Ecto neural progenitor cell (in vitro differentiated cells): ENCODE measurements at regions not wholly inside any gene's neighbourhood (a gene's known extent, or its start where the extent isn't known, plus 50 kb on each side); places are given as distances from the start of the nearest gene placed in this dataset.
"Not testable (repeated sequence)": the region's sequence is repeated elsewhere in the genome, so short reads cannot be mapped to it uniquely, and the experiment has no call there.

ENCODE experiments used
- DNase-seq: peaks from one replicate; pipeline ENCODE4 v3.0.0-alpha.2; 2018; ENCODE audit warnings: low spot score

DNA sequence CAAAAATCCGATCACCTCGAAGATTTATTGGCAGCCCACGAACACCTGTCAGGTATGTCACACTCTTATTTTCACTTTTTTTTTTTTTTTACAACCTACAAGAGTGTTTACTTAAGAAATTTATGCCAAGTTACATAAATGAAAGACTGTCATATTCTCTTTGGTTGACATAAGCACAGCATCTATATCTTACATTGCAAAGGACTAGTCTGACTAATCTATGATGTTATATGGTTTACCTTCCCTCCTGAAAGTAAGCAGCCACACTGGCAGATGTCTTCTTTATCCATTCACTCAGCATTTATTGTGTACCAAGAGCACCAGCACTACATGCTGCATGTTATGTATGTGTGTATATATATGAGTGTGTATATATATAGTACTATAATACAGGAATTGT is 156.3 kb downstream of the CDRT15L2 start:
- no peak for DNase-seq

DNA sequence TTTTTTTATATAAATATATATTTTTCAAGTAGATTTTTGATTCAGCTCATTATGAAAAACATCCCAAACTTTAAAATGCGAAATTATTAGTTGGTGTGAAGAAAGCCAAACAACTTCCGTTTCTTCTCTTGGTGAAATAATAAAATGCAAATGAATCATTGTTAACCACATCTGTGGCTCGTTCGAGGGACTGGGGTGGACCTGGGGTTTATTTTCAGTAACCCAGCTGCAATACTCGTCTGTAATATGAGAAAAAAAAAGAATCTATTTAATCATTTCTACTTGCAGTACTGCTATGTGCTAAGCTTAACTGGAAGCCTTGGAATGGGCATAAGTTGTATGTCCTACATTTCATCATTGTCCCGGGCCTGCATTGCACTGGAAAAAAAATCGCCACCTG is 158.1 kb downstream of the CDRT15L2 start:
- not testable (repeated sequence) for DNase-seq

DNA sequence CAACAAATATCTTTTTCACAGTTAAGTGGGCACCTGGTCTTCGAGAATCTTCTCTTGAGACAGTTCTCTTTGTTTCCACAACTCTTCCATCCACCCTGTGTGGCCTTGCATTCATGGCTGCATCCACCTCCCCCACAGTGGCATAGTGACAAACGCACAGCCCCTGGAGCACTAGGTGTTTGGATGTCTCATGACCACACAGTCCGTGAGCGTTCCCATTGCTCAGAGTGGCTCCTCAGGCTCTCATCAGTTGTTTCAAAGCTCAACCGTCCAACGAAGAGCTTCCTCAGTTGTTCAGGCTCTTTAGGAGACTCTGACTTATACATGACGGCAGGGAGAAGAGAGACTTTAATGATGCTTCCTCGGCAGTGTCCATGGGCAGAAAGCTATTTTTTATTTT is 191.6 kb downstream of the CDRT15L2 start:
- no peak for DNase-seq

DNA sequence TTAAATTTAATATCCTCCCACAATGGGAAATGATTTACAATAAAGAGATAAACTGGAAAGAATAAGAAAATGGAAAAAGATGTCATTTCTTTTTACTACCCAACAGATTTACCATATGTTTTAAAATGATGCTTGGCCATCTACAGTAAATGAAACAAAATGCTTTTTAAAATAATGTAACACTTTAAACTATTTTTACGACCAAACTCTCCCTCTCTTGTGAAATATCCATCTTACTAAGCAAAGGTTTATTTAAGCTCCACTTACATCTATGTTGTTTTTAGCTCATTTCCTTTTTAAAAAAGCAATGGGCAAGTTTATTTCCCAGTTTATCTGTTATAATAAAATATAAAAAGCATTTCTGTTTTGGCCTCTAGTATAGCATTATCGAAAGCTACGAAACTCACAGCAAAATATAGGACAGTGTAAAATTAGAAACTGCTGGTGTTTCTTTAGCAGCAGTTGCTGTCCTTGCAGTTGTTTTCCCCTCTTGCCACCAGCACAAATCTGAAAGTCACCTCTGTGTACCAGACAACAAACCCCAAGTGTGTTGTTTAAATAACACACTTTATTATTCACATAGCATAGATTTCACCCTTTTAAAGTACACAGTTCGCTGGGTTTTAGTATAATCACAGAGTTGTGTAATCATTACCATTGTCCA is 195.1 kb downstream of the CDRT15L2 start:
- no peak for DNase-seq

DNA sequence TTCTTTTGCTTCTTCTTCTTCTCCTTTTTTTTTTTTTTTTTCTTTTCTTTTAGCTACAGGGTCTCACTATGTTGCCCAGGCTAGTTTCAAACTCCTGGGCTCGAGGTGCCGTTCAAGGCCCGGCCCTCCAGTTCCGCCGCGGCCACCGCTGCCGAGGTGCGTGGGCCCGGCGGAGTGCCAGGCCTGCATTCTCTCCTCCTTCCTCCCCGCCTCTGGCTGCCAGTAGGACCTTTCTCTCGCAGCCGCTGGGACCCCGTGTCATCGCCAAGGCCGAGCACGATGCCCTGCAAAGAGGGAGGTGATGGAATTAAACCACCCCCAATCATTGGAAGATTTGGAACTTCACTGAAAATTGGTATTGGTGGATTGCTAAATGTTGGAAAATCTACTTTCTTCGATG is 195.8 kb downstream of the CDRT15L2 start:
- no peak for DNase-seq

DNA sequence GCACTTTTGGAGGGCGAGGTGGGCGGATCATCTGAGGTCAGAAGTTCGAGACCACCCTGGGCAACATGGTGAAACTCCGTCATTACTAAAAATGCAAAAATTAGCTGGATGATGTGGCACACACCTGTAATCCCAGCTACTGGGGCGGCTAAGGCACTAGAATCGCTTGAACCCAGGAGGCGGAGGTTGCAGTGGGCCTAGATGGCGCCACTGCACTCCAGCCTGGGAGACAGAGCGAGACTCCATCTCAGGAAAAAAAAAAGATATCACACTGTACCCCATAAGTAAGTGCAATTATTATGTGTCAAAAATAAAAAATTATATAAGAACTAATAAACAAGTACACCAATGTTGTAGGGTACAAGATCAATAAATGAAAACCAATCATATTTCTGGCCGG is 200.0 kb downstream of the CDRT15L2 start:
- no peak for DNase-seq

DNA sequence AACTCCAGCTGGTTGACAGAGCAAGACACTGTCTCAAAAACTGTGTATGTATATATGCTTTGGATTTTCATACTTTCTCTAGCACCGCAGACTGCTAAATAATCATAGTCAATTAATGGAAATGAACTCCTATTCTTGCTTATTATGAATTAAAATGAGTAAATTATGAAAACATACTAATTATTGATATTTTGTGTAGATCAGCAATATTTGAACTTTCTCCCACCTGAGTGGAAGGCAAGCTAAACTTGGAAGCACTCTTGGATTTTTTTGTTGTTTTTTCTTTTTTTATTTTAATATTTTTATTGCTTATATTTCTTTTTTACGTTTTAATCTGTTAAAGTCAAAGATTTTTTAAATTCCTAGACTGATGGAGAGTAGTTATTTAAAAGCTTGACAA is 201.7 kb downstream of the CDRT15L2 start:
- DNase-seq, result no peak

DNA sequence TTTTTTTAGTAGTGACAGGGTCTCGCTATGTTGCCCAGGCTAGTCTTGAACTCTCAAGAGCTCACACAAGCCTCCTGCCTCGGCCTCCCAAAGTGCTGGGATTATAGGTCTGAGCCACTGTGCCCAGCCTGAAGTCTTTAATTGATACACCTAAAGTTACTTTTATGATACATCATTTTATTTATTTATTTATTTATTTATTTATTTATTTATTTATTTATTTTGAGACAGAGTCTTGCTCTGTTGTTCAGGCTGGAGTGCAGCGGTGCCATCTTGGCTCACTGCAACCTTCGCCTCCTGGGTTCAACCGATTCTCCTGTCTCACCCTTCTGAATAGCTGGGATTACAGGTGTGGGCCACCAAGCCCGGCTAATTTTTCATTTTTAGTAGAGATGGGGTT is 202.3 kb downstream of the CDRT15L2 start:
- not testable (repeated sequence) for DNase-seq

DNA sequence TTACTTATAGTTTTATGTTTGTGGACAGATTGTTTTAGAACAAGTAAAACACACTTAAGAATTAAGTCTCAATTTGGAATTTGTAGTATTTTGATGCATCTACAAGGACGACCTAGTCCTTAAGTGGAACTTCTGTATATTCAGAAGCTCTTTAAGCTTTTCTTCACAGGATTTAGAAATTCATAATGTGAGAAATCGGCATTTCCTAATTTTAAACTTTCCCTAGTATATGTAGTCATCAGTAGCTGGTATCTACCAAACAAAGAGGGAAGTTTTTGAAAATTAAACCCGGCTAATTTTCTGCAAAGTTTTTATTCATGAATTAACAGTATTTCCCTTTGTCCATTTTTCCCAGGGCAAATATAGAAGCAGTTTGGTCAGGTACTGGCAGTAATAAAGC is 203.6 kb downstream of the CDRT15L2 start:
- no peak for DNase-seq

DNA sequence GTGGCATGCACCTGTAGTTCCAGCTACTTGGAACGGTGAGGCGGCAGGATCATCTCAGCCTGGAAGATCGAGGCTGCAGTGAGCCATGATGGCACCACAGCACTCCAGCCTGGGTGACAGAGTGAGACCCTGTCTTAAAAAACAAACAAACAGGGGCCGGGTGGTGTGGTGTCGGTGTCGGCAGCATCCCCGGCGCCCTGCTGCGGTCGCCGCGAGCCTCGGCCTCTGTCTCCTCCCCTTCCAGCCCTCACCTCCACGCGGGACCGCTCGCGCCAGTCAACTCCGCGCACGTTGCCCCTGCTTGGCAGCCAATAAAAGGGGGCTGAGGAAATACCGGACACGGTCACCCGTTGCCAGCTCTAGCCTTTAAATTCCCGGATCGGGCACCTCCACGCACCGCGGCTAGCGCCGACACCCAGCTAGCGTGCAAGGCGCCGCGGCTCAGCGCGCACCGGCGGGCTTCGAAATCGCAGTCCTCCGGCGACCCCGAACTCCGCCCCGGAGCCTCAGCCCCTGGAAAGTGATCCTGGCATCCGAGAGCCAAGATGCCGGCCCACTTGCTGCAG is 204.7 kb downstream of the CDRT15L2 start:
- no peak for DNase-seq

DNA sequence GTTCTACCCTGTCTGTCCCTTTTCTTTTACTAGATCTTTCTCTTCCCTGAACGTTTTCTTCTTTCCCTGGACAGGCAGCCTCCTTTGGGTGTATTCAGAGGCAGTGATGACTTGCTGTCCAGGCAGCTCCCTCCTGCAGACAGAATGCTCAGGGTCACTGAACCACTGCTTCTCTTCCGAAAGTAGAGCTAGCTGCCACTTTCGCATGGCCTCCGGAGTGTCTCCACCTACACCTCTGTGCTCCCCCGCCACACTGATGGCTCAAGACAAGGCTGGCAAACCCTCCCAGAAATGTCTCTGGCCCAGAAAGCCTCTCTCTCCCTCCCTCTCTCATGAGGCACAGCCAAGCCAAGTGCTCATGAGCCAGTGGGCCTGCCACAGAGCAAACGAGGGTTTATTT is 207.8 kb downstream of the CDRT15L2 start:
- DNase-seq, result no peak

DNA sequence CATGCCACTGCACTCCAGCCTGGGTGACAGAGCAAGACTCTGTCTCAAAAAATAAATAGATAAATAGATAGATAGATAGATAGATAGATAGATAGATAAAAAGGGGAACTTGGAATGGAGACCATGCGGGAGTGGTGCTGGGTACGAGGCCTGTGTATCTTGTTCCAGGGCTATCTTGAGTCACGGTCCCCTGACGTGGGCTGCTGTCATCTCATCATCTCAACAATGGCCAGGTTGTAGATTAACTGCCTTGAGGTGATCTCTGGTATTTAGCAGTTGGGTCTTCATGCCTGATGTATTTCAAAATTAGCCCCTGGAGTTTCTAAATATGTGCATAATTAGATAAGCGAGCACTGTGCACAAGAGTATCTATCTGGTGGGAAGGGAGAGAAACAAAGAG is 212.1 kb downstream of the CDRT15L2 start:
- DNase-seq, result no peak

DNA sequence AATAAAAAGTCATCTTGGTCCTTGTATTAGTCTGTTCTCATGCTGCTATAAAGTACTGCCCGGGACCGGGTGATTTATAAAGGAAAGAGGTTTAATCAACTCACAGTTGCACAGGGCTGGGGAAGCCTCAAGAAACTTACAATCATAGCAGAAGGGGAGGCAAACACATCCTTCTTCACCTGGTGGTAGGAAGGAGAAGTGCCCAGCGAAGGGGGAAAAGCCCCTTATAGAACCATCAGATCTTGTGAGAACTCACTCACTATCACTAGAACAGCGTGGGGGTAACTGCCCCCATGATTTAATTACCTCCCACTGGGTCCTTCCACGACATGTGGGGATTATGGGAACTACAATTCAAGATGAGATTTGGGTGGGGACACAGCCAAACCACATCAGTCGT is 215.0 kb downstream of the CDRT15L2 start:
- not testable (repeated sequence) for DNase-seq

DNA sequence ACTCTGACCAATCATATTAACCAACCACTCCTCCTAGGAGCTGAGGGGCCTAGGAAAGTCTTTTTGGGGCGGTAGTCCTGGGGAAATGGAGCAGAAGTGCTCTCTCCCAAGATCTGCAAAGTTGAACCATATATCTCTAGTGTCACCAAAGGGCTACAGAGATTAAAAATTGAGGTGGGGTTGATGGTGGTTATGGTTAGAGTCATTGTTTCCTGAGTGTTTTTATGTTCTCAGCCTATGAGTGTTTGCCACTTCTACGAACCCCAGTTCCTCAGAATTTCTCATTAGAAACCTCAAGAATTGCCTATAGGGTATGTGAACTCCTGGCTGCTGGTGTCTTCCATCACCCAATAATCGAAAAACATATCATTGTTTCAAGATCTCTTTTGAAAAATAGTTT is 217.8 kb downstream of the CDRT15L2 start:
- no peak for DNase-seq

DNA sequence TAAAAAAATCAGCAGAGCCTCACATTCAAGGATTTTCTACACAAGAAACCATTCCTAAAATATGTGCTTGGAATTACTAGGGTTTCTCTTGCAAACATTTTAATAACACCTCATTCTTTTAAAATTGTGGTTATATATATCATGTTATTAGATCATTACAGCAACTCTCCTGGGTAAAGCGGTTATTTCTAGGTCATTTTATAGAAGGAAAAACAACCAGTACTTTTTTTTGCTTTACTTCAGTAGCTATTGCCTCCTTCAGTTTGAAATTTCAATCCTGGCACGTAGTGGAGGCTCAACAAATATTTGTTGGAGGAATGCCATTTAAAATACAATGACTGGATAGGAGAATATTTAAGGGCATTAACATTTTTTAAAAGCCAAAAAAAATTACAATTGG is 220.6 kb downstream of the CDRT15L2 start:
- DNase-seq, result no peak

DNA sequence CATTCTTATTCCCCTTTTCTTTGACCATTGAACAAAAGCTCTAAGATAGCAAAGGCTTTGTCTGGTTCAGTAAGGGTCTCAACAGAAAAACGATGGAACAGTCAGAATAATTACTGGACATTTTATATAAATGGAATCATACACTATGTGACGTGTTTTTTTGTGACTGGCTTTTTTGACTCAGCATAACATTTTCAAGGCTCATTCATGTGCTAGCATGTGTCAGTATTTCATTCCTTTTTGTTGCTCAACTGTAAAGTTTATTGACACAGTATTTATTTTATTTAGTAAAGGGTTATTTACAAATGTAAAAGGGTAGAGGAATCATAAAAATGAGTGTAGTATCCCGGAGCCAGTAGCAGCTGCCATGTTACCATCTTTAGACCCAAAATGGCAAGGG is 226.2 kb downstream of the CDRT15L2 start:
- no peak for DNase-seq

DNA sequence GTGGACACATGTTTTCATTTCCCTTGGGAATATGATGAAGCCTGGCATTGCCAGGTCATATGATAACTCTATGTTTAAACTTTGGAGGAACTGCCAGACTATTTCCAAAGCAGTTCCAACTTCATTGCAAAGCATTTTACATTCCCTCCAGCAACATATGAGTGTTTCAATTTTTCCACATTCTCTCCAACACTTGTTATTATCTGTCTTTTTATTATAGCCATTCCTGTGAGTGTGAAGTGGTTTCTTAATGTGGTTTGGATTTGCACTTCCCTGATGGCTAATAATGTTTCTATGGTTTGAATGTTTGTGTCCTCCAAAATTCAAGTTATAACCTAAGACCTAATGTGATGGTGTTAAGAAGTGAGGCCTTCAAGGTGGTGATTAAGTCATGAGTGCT is 228.0 kb downstream of the CDRT15L2 start:
- DNase-seq, result not testable (repeated sequence)

DNA sequence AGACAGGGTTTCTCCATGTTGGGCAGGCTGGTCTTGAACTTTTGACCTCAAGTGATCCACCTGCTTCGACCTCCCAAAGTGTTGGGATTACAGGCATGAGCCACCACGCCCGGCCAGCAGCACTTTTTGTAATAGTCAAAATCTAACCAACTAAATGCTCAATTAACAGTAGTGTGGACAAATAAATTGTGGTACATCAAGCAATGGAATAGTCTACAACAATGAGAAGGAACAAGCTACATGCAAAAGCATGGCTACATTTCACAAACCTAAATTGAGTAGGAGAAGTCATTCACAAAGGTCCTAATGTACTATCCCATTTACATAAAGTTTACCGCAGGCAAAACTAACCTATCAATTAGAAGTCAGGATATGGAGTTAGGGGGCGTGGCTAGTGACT is 227.4 kb downstream of the USP22 start:
- not testable (repeated sequence) for DNase-seq

DNA sequence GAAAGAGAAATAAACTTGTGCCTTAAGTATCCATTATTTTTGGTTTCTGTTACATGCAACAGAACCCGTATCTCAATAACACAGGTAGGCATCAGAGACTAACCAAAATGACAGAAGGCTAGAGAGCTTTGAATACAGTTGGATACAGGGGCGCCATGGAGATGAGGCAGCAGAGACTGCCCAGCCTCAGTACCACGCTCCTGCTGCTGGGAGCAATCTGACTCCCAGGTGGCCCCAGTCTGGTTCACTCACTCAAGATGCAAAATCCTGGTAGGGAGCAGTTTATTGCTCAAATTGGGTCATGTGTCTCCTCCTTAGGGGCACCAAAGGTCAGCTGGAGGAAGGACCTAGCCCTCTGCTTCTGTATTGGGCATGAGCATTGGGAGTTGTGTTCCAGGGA is 218.9 kb downstream of the USP22 start:
- DNase-seq, result no peak

DNA sequence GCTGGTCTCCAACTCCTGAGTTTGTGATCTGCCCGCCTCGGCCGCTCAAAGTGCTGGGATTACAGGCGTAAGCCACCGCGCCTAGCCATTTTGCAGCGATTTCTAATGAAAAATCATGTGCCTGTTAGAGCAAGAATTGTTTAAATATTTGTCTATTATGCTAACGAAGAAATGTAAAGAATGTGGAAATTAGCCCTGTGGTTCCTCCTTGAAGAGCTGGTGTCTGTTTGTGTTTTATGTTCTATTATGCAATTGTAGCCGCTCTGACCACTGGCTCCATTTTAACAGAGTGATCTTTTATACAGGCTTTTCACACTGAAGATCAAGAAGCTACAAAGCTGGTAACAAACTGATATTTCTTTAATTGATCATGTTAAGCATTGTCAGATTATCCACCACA is 217.3 kb downstream of the USP22 start:
- DNase-seq, result no peak

DNA sequence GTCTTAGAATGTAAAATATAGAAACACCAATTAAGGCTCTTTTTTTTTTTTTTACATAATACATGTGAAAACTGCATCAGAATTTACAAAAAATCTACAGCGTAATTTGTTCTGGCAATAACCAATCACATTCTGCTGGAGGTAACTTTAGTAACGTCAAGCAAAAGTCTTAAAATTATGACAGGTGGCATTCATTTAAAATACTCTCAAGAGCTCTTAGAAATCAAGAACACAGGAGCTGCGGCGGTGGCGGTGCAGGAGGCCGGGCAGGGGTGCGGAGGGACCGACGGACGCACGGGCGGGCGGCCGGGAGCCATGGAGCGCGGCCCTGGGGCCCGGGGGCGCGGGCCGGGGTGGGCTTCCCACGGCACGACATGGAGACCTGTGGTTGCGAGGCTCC is 202.4 kb downstream of the USP22 start:
- DNase-seq, result not testable (repeated sequence)

DNA sequence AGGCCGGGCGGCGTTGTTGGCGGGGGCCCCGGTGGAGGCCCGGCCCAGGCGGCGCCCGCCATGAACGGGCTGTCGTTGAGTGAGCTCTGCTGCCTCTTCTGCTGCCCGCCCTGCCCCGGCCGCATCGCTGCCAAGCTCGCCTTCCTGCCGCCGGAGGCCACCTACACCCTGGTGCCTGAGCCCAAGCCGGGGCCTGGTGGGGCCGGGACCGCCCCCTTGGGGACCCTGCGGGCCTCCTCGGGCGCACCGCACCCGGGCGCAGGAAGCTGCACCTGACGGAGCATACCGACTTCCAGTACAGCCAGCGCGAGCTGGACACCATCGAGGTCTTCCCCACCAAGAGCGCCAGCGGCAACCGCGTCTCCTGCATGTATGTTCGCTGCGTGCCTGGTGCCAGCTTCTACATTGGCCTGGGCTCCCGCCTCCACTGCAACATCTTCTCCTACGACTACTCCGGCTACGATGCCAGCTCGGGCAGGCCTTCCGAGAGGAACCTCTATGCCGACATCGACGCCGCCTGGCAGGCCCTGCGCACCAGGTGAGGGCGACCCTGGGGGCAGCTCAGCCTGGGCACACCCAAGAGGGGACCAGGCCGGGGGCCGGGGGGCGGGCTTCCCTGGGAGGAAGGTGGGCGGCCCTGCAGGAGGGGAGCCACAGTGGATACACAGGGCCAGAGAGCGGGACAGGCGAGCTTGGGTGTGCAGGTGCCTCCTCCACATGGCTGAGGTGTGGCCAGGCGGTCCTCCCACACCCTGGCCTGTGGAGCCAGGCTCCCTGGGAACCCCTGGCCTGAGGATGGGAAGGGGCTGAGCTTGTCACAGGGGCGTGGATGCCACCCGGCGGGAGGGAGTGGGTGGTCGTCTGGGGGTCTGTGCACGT is 201.6 kb downstream of the USP22 start:
- DNase-seq, result not testable (repeated sequence)

DNA sequence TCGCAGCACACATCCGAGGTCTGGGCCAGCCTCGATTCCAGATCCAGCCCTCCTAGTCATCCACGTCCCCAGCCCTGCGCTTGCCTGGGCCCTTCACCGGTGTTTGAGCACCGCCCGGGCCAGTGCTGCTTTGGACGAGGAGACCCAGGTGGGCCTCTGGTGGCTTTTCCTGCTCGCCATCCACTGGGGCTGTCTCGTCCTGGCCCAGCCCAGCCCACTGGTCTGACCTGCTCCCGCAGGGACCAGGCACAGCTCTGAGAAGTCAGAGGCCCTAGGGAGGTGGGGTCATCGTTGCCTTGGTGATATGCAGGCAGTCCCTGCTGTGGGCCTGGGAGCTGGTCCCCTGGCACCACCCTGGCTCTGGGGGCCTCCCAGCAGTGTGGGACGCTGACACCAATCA is 200.8 kb downstream of the USP22 start:
- not testable (repeated sequence) for DNase-seq
